Mammary epithelial cell (primary cell): ENCODE measurements at regions not wholly inside any gene's neighbourhood (a gene's known extent, or its start where the extent isn't known, plus 50 kb on each side); places are given as distances from the start of the nearest gene placed in this dataset.

Experiments used
- CTCF ChIP-seq, 2 donors: IDR thresholded peaks in 1 of 2; conservative IDR thresholded peaks in 1 of 2; 2 replicates each; pipeline ENCODE4 v1.5.1; 2011 to 2012; ENCODE audit warnings: inconsistent platforms in 2 of 2, low read length in 2 of 2, mild to moderate bottlenecking in 2 of 2, control low read depth in 1 of 2, low read depth in 1 of 2; ENCODE audit not compliant: insufficient read depth in 1 of 2; ENCODE audit errors: extremely low read depth in 1 of 2
- EZH2 ChIP-seq: IDR thresholded peaks from 2 replicates; pipeline ENCODE4 v1.6.1; 2012; ENCODE audit warnings: low read length, inconsistent platforms, borderline replicate concordance

- TF ChIP-seq CTCF (conservative IDR thresholded peaks at IDR 0.05 in 1 of 2, IDR thresholded peaks at IDR 0.05 in 1 of 2; ENCODE audit: extremely low read depth in 1 of 2, insufficient read depth in 1 of 2, low read depth in 1 of 2, low read length in 2 of 2): no peak
- TF ChIP-seq EZH2: no peak
Measured at GRCh38 chr3:56969851-56970250, 90.6 kb upstream of the SPATA12 start.
